Upper lobe of left lung (tissue), 6 donors: ENCODE measurements at regions not wholly inside any gene's neighbourhood (a gene's known extent, or its start where the extent isn't known, plus 50 kb on each side); places are given as distances from the start of the nearest gene placed in this dataset.

Experiments used
- ATAC-seq, 2 donors: fragments of 200-7000 bp; cut with Tn5 transposase; one replicate each; pipeline ENCODE4 v1.9.1; 2022; ENCODE audit warnings: mild to moderate bottlenecking in 2 of 2, moderate library complexity in 2 of 2; ENCODE audit not compliant: low FRiP score in 2 of 2
- DNase-seq, 2 donors: peaks; one replicate each; pipeline ENCODE4 v3.0.0-alpha.2; 2019 to 2020
- H3K27ac ChIP-seq, 4 donors: fragments of 200-600 bp; sonication (generic); one replicate each; pipeline ENCODE4 v1.5.1; 2016 to 2019
- H3K27me3 ChIP-seq, 4 donors: fragments of 200-600 bp; sonication (generic); one replicate each; pipeline ENCODE4 v1.5.1; 2017 to 2019
- H3K36me3 ChIP-seq, 4 donors: fragments of 200-600 bp; sonication (generic); one replicate each; pipeline ENCODE4 v1.5.1; 2016 to 2019
- H3K4me1 ChIP-seq, 4 donors: fragments of 200-600 bp; sonication (generic); one replicate each; pipeline ENCODE4 v1.5.1; 2018 to 2019
- H3K4me3 ChIP-seq, 4 donors: fragments of 200-600 bp; sonication (generic); one replicate each; pipeline ENCODE4 v1.5.1; 2017 to 2019; ENCODE audit warnings: mild to moderate bottlenecking in 2 of 4, moderate library complexity in 1 of 4
- H3K9me3 ChIP-seq, 4 donors: fragments of 200-600 bp; sonication (generic); one replicate each; pipeline ENCODE4 v1.5.1; 2018 to 2019
- CTCF ChIP-seq, 6 experiments: fragments of 450-650 bp in 4 of 6; fragments of 200-600 bp in 2 of 6; sonication (generic) in 2 of 6; IDR thresholded peaks; one replicate each; pipeline ENCODE4 v1.5.1; 2016 to 2019; ENCODE audit warnings: antibody characterized with exemption in 6 of 6
- EP300 ChIP-seq, 4 donors: sonication (generic); formaldehyde crosslinking; IDR thresholded peaks; one replicate each; pipeline ENCODE4 v1.5.1; 2017; ENCODE audit warnings: antibody characterized with exemption in 4 of 4, control low read depth in 2 of 4
- POLR2A ChIP-seq, 4 donors: fragments of 450-650 bp; IDR thresholded peaks; one replicate each; pipeline ENCODE4 v1.5.1; 2016 to 2017; ENCODE audit warnings: antibody characterized with exemption in 4 of 4, mild to moderate bottlenecking in 2 of 4
- POLR2AphosphoS5 ChIP-seq, 2 donors: sonication (generic); formaldehyde crosslinking; IDR thresholded peaks; one replicate each; pipeline ENCODE4 v1.5.1; 2017; ENCODE audit warnings: antibody characterized with exemption in 2 of 2
- WGBS, 2 donors: methylation state at CpG; one replicate each; pipeline ENCODE4 v1.1.5; 2017 to 2018; 5-methylcytosine and 5-hydroxymethylcytosine counted together
- donor health status: DM: no; HTN: no; CAD: no; lungs with moderate emphysema.
- donor health status: DM: no; HTN: yes; CAD: no; lungs with severe emphysema.

- Histone ChIP-seq H3K4me3 (no peak overlapping the region), H3K27me3 (no peaks in the 10 kb centered on the region), H3K4me1 (no peaks in the 10 kb centered on the region), H3K36me3 (no peaks in the 10 kb centered on the region), H3K27ac (no peak overlapping the region), H3K9me3 (no peaks in the 10 kb centered on the region)
- 77 to 90% methylated on average over 3 of the region's 3 CpGs for WGBS, 2 donors
- no peak for TF ChIP-seq EP300 (IDR thresholded peaks at IDR 0.05)
- TF ChIP-seq POLR2A (IDR thresholded peaks at IDR 0.05): no peak
- no peak for TF ChIP-seq POLR2AphosphoS5 (IDR thresholded peaks at IDR 0.05)
- TF ChIP-seq CTCF (IDR thresholded peaks at IDR 0.05): no peak
- ATAC-seq (no peak), DNase-seq (no peak)
These were observed 111.2 kb upstream of the KLHL29 start for GRCh38 chr2:23273786-23274185.

- Histone ChIP-seq H3K27ac (no peak overlapping the region), H3K4me3 (no peak overlapping the region), H3K27me3 (no peaks in the 10 kb centered on the region), H3K4me1 (no peaks in the 10 kb centered on the region), H3K36me3 (no peaks in the 10 kb centered on the region), H3K9me3 (no peaks in the 10 kb centered on the region)
- WGBS, 2 donors: 88 to 90% methylated on average over 2 of the region's 2 CpGs
- ATAC-seq (no peak), DNase-seq (no peak)
- TF ChIP-seq POLR2A (IDR thresholded peaks at IDR 0.05) (no peak), EP300 (IDR thresholded peaks at IDR 0.05) (no peak), POLR2AphosphoS5 (IDR thresholded peaks at IDR 0.05) (no peak), CTCF (IDR thresholded peaks at IDR 0.05) (no peak)
These were observed 104.6 kb upstream of the KLHL29 start for GRCh38 chr2:23280401-23280800.

- no peak for DNase-seq
- no peaks in the 10 kb centered on the region for H3K9me3 ChIP-seq
- H3K4me1 ChIP-seq: peaks cover 0 to 6% (median 0%) of the 10 kb centered on the region in 4 donors
- TF ChIP-seq POLR2AphosphoS5 (IDR thresholded peaks at IDR 0.05) (no peak), CTCF (IDR thresholded peaks at IDR 0.05) (no peak), EP300 (IDR thresholded peaks at IDR 0.05) (no peak), POLR2A (IDR thresholded peaks at IDR 0.05) (no peak)
- no peak for ATAC-seq
- H3K4me3 ChIP-seq: no peak overlapping the region
- WGBS, 2 donors: 54 to 64% methylated on average over 3 of the region's 3 CpGs
- no peaks in the 10 kb centered on the region for H3K36me3 ChIP-seq
- H3K27me3 ChIP-seq: no peaks in the 10 kb centered on the region
- no peak overlapping the region for H3K27ac ChIP-seq
These were observed 101.3 kb upstream of the KLHL29 start for GRCh38 chr2:23283653-23284052.

- Histone ChIP-seq H3K27ac (no peak overlapping the region), H3K9me3 (no peaks in the 10 kb centered on the region), H3K27me3 (no peaks in the 10 kb centered on the region), H3K4me3 (no peak overlapping the region), H3K4me1 (peaks cover 0 to 6% (median 0%) of the 10 kb centered on the region in 4 donors), H3K36me3 (no peaks in the 10 kb centered on the region)
- DNase-seq (no peak), ATAC-seq (no peak)
- WGBS, 2 donors: 76 to 100% methylated on average over 1 of the region's 1 CpG
- TF ChIP-seq EP300 (IDR thresholded peaks at IDR 0.05) (no peak), POLR2AphosphoS5 (IDR thresholded peaks at IDR 0.05) (no peak), POLR2A (IDR thresholded peaks at IDR 0.05) (no peak), CTCF (IDR thresholded peaks at IDR 0.05) (no peak)
These were observed 99.7 kb upstream of the KLHL29 start for GRCh38 chr2:23285091-23285800.
